Activated CD4-positive, alpha-beta T cell treated with anti-CD3 and anti-CD28 coated beads, Interleukin-2, Interleukin-6, amounts not matched to agents 100 ng/mL and 50 ng/mL, durations not matched to agents 16 hours and 8 hours (primary cell): ENCODE measurements at regions not wholly inside any gene's neighbourhood (a gene's known extent, or its start where the extent isn't known, plus 50 kb on each side); places are given as distances from the start of the nearest gene placed in this dataset.
"Not testable (repeated sequence)": the region's sequence is repeated elsewhere in the genome, so short reads cannot be mapped to it uniquely, and the experiment has no call there.

Experiments used
- DNase-seq: peaks from one replicate; pipeline ENCODE4 v3.0.0-alpha.2; 2020

- no peak for DNase-seq
These were observed 1257.1 kb downstream of the NSUN3 start for GRCh38 chr3:95319921-95320494.

- DNase-seq = no peak
These were observed 1264.6 kb downstream of the NSUN3 start for GRCh38 chr3:95327478-95327877.

GRCh38 chr3:95333826-95334225, 1271.0 kb downstream of the NSUN3 start:
- no peak for DNase-seq

- DNase-seq = no peak
These were observed 1271.6 kb downstream of the NSUN3 start for GRCh38 chr3:95334461-95334860.

- DNase-seq = no peak
These were observed 1272.7 kb downstream of the NSUN3 start for GRCh38 chr3:95335517-95335916.

- DNase-seq = no peak
These were observed 1275.6 kb downstream of the NSUN3 start for GRCh38 chr3:95338446-95338845.

- no peak for DNase-seq
These were observed 1278.5 kb downstream of the NSUN3 start for GRCh38 chr3:95341314-95341713.

- DNase-seq = no peak
These were observed 1280.4 kb downstream of the NSUN3 start for GRCh38 chr3:95343228-95343627.

- no peak for DNase-seq
These were observed 1280.9 kb downstream of the NSUN3 start for GRCh38 chr3:95343767-95344166.

DNA sequence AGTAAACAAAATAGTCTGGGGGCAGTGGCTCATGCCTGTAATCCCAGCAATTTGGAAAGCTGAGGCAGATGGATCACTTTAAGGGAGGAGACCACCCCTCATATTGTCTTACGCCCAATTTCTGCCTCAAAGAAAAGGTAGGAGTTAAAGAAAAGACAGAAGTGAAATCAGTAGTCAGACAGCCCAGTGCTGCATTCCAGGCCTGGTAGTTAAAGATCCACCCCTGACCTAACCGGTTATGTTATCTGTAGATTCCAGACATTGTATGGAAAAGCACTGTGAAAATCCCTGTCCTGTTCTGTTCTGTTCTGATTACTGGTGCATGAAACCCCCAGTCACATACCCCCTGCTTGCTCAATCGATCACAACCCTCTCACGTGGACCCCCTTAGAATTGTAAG, 1285.1 kb downstream of the NSUN3 start:
- DNase-seq = not testable (repeated sequence)

- no peak for DNase-seq
These were observed 1286.0 kb downstream of the NSUN3 start for GRCh38 chr3:95348879-95349278.

DNA sequence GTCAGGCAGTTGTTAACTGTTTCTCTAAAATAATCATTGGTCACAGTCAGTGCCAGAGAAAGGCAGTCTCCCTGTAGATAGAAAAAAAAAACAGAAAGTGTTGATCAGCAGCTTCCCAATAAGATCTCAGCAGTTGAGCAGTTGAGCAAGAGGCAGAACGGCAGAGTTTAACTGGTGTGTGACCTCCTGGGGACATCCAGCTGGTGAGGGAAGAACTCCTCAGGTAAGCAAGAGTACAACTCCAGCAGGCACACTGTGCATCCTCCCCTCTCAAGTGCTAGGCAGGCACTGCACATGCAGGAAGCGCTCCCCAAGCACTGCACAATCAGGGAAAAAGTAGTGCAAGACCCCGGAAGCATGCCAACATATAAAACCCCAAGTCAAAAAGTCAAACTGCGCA, 1287.2 kb downstream of the NSUN3 start:
- no peak for DNase-seq

DNA sequence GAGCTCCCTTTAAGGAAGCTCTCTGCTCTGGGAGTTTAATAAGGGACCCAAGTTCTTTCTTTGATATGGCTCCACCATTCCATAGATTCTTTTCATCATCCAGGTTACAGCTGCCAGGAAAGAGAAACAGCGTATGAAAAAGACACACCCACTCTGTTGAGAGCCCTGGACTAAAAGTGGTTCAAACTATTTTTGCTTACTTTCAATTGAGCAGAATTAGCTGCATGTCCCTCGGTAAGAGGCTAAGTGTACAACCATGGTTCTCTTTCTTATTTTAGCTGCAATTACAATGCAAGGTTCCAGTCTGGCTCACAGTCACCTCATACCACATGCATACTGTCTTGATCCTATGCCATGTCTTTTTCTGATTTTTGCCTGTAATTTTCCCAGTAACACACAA, 1288.3 kb downstream of the NSUN3 start:
- DNase-seq = no peak

DNA sequence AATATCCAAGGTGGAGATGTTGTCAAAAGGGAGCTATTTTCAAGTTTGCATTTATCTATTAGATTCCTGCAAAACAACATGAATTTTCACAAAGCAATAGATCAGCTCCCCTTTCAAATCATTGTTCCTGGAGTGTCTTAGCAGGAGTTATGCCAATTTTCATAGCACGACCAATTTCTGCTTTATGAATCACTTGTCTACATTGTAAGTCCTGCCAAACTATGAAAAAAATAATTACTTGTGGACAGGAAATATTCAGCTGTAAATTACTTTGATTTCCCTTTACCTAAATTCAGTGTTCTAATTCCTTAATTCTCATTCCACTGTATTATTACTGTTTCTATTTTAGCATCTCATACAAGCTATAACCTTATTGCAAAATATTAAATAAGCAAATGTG, 1289.6 kb downstream of the NSUN3 start:
- no peak for DNase-seq

GRCh38 chr3:95354489-95354888, 1291.6 kb downstream of the NSUN3 start:
- no peak for DNase-seq

GRCh38 chr3:95356764-95357501, 1294.1 kb downstream of the NSUN3 start:
- no peak for DNase-seq

- no peak for DNase-seq
These were observed 1324.6 kb downstream of the NSUN3 start for GRCh38 chr3:95387242-95388021.

DNA sequence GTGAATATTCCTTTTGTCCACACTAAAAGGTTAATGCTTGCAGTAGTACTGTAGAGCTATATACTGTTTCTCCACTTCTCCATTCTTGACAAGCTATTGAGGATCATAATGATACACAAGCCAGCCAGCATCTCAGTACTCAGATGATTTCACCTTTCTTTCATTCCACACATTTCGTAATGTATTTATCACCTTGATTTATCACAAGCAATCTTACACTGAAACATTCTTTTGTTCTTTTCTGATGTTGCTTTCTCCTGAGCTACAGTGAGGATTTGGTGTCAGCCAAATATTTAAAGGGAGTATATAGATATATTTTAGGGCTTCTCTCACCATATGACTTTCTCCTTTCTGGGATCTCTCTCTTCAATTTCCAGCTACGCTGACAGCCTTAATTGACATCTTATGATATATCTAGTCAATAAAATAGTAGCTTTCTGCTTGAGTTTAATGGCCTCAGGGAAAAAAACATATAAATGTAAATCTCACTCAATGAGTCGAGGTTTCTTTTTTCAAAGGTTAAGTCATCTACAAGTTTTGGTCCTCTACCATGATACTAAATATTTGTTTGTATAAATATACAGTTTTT, 1327.0 kb downstream of the NSUN3 start:
- DNase-seq = no peak

- DNase-seq = no peak
These were observed 1331.4 kb downstream of the NSUN3 start for GRCh38 chr3:95394286-95394685.

GRCh38 chr3:95399585-95399984, 1336.7 kb downstream of the NSUN3 start:
- DNase-seq = no peak

DNA sequence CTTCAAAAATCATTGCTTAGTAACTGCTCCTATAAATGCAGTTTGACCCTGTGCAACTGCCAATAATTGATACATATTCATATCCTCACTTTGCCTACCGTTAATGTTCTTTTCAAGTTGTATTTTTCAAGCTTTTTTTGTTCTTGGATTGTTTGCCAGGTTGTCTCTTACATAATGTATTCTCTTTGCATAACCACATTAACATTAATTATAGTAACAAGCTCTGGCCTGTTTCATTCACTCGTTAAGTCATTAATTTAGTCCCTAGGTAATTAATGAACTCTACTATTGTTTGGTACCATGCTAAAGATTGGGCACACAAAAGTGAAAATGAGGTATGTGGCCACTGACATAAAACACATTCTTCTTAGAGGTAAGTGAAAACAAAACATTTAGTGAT, 1338.8 kb downstream of the NSUN3 start:
- no peak for DNase-seq

DNA sequence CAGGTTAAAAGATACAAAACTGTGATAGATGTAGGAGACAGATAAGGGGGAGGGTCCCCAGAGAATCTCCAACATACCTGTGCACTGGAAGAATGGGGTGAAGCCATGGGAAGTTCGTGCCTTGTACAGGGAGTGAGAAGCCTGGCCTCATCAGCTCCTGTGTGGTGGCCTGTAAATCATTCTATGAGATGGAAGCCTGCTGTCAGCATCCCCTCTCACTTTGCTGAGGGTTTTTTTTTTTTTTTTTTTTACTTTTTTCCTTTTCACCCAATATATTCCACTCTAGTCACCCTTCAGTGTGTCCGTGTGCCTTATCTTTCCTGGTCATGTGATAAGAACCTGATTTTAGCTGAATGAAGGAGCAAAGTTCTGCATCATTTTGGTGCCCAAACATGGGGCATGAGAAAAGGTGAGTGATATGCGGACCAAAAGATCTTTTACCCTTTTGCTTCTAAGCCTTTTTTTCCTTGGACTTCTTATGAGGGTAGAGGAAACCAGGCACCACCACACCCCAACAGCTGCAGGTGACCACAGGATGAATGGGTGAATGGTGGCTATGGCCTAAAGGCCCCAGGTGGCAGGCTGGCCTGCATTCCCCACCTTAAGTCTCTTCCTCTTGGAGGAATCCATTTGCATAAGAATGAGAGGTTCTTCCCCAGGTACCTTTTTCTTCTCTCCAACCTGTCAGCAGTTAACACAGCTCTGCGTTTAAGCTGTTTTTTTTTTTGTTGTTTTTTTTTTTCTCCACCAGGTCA, 1345.0 kb downstream of the NSUN3 start:
- no peak for DNase-seq

DNA sequence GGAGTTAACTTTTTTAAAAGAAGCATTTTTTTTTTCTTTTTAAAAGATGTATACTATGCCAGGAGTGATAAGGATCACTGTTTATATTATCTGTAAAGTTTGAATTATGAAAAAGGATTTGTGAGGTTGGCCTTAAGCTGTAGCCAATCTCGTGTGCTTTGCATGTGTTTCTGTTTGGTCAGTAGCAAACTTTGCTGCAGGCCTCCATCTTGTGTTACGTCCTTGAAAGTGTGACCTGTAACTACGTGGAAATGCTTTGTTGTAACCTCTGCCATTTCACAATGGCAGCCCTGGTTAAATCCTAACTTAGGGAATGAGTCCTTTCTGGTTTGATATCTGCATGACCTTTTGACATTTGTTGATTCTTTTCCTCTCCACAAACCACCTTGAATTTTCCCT, 1345.6 kb downstream of the NSUN3 start:
- no peak for DNase-seq
